HG03457 (cell line): ENCODE measurements at regions not wholly inside any gene's neighbourhood (a gene's known extent, or its start where the extent isn't known, plus 50 kb on each side); places are given as distances from the start of the nearest gene placed in this dataset.
"Not testable (repeated sequence)": the region's sequence is repeated elsewhere in the genome, so short reads cannot be mapped to it uniquely, and the experiment has no call there.

Experiments used
- ATAC-seq: cut with Tn5 transposase; IDR thresholded peaks from one replicate; pipeline ENCODE4 v1.9.1; 2021; ENCODE audit warnings: moderate number of reproducible peaks; ENCODE audit not compliant: unreplicated experiment

- no peak for ATAC-seq
These were observed 107.5 kb upstream of the SIM2 start for GRCh38 chr21:36591326-36591970.

- ATAC-seq: no peak
These were observed 102.7 kb upstream of the SIM2 start for GRCh38 chr21:36596174-36596573.

GRCh38 chr21:36601362-36601761, 97.6 kb upstream of the SIM2 start:
- no peak for ATAC-seq

- no peak for ATAC-seq
These were observed 96.2 kb upstream of the SIM2 start for GRCh38 chr21:36602735-36603134.

GRCh38 chr21:36603221-36603620, 95.7 kb upstream of the SIM2 start:
- ATAC-seq: no peak

GRCh38 chr21:36605426-36605825, 93.5 kb upstream of the SIM2 start:
- ATAC-seq: no peak

GRCh38 chr21:36606287-36606982, 92.5 kb upstream of the SIM2 start:
- no peak for ATAC-seq

- no peak for ATAC-seq
These were observed 92.0 kb upstream of the SIM2 start for GRCh38 chr21:36606983-36607325.

GRCh38 chr21:36608041-36608896, 90.6 kb upstream of the SIM2 start:
- ATAC-seq: no peak

GRCh38 chr21:36608897-36609225, 90.1 kb upstream of the SIM2 start:
- ATAC-seq: no peak

- no peak for ATAC-seq
These were observed 89.3 kb upstream of the SIM2 start for GRCh38 chr21:36609654-36610053.

GRCh38 chr21:36610201-36610600, 88.7 kb upstream of the SIM2 start:
- no peak for ATAC-seq

GRCh38 chr21:36610935-36611334, 88.0 kb upstream of the SIM2 start:
- ATAC-seq: no peak

GRCh38 chr21:36611379-36611778, 87.5 kb upstream of the SIM2 start:
- ATAC-seq: no peak

- no peak for ATAC-seq
These were observed 85.9 kb upstream of the SIM2 start for GRCh38 chr21:36613059-36613458.

GRCh38 chr21:36613554-36613953, 85.4 kb upstream of the SIM2 start:
- no peak for ATAC-seq

GRCh38 chr21:36615274-36615964, 83.5 kb upstream of the SIM2 start:
- no peak for ATAC-seq

GRCh38 chr21:36616773-36617172, 82.1 kb upstream of the SIM2 start:
- ATAC-seq: not testable (repeated sequence)

GRCh38 chr21:36621794-36622193, 77.1 kb upstream of the SIM2 start:
- ATAC-seq: not testable (repeated sequence)

GRCh38 chr21:36624105-36624504, 74.8 kb upstream of the SIM2 start:
- no peak for ATAC-seq

- ATAC-seq: no peak
These were observed 72.1 kb upstream of the SIM2 start for GRCh38 chr21:36626791-36627190.
